RWPE2 (cell line): ENCODE measurements at regions not wholly inside any gene's neighbourhood (a gene's known extent, or its start where the extent isn't known, plus 50 kb on each side); places are given as distances from the start of the nearest gene placed in this dataset.

Experiments
- ATAC-seq: fragments of 200-7000 bp; cut with Tn5 transposase; 3 replicates; pipeline ENCODE4 v1.9.1; 2021; ENCODE audit warnings: low read depth
- DNase-seq: peaks from one replicate; pipeline ENCODE4 v3.0.0-alpha.2; 2020; ENCODE audit warnings: low spot score
- H3K27ac ChIP-seq: fragments of 450-650 bp; 2 replicates; pipeline ENCODE4 v1.5.1; 2017; ENCODE audit warnings: mild to moderate bottlenecking; ENCODE audit not compliant: poor library complexity, severe bottlenecking
- H3K27me3 ChIP-seq: fragments of 250-450 bp; sonication (Bioruptor Pico); 2 replicates; pipeline ENCODE4 v1.5.1; 2021; ENCODE audit warnings: mild to moderate bottlenecking, moderate library complexity; ENCODE audit not compliant: insufficient read depth, poor library complexity, severe bottlenecking
- H3K36me3 ChIP-seq: fragments of 250-450 bp; sonication (Bioruptor Pico); 2 replicates; pipeline ENCODE4 v1.5.1; 2020; ENCODE audit warnings: low read depth, mild to moderate bottlenecking, moderate library complexity
- H3K4me1 ChIP-seq: fragments of 250-450 bp; sonication (Bioruptor Pico); 2 replicates; pipeline ENCODE4 v1.5.1; 2021; ENCODE audit warnings: mild to moderate bottlenecking, moderate library complexity; ENCODE audit not compliant: insufficient read depth, poor library complexity, severe bottlenecking
- H3K4me3 ChIP-seq: fragments of 250-450 bp; sonication (Bioruptor Pico); 2 replicates; pipeline ENCODE4 v1.5.1; 2021; ENCODE audit warnings: mild to moderate bottlenecking, moderate library complexity; ENCODE audit not compliant: severe bottlenecking
- H3K9me3 ChIP-seq: fragments of 250-450 bp; sonication (Bioruptor Pico); 2 replicates; pipeline ENCODE4 v1.5.1; 2021; ENCODE audit warnings: mild to moderate bottlenecking, moderate library complexity; ENCODE audit not compliant: severe bottlenecking
- CTCF ChIP-seq: fragments of 450-650 bp; IDR thresholded peaks from one replicate; pipeline ENCODE4 v1.5.1; 2017; ENCODE audit warnings: mild to moderate bottlenecking, moderate library complexity; ENCODE audit not compliant: poor library complexity, severe bottlenecking

GRCh38 chr21:27103768-27104167 is 136.9 kb upstream of the ADAMTS5 start:
- Histone ChIP-seq H3K4me3 (no peak overlapping the region), H3K9me3 (no peaks in the 10 kb centered on the region), H3K27me3 (no peaks in the 10 kb centered on the region), H3K4me1 (no peaks in the 10 kb centered on the region), H3K27ac (no peak overlapping the region), H3K36me3 (no peaks in the 10 kb centered on the region)
- no peak for ATAC-seq
- DNase-seq, result no peak
- TF ChIP-seq CTCF, result no peak

GRCh38 chr21:27101523-27101922 is 134.6 kb upstream of the ADAMTS5 start:
- Histone ChIP-seq H3K27ac (no peak overlapping the region), H3K4me3 (no peak overlapping the region), H3K9me3 (no peaks in the 10 kb centered on the region), H3K27me3 (no peaks in the 10 kb centered on the region), H3K36me3 (no peaks in the 10 kb centered on the region), H3K4me1 (no peaks in the 10 kb centered on the region)
- ATAC-seq, result no peak
- no peak for TF ChIP-seq CTCF
- no peak for DNase-seq

GRCh38 chr21:27094184-27094948 is 127.5 kb upstream of the ADAMTS5 start:
- Histone ChIP-seq H3K4me3 (no peak overlapping the region), H3K27ac (no peak overlapping the region), H3K4me1 (no peaks in the 10 kb centered on the region), H3K9me3 (no peaks in the 10 kb centered on the region), H3K36me3 (no peaks in the 10 kb centered on the region), H3K27me3 (no peaks in the 10 kb centered on the region)
- no peak for ATAC-seq
- DNase-seq, result no peak
- no peak for TF ChIP-seq CTCF

- no peaks in the 10 kb centered on the region for H3K27me3 ChIP-seq
- no peak overlapping the region for H3K4me3 ChIP-seq
- no peak for DNase-seq
- no peaks in the 10 kb centered on the region for H3K9me3 ChIP-seq
- no peak for ATAC-seq
- H3K4me1 ChIP-seq, result no peaks in the 10 kb centered on the region
- no peak for TF ChIP-seq CTCF
- no peak overlapping the region for H3K27ac ChIP-seq
- H3K36me3 ChIP-seq, result no peaks in the 10 kb centered on the region
These were observed 119.7 kb upstream of the ADAMTS5 start for GRCh38 chr21:27086630-27087029.

GRCh38 chr21:27086186-27086585 is 119.3 kb upstream of the ADAMTS5 start:
- TF ChIP-seq CTCF, result no peak
- Histone ChIP-seq H3K4me1 (no peaks in the 10 kb centered on the region), H3K36me3 (no peaks in the 10 kb centered on the region), H3K4me3 (no peak overlapping the region), H3K27ac (no peak overlapping the region), H3K9me3 (no peaks in the 10 kb centered on the region), H3K27me3 (no peaks in the 10 kb centered on the region)
- DNase-seq, result no peak
- no peak for ATAC-seq
